ENCODE measurements at regions not wholly inside any gene's neighbourhood (a gene's known extent, or its start where the extent isn't known, plus 50 kb on each side); places are given as distances from the start of the nearest gene placed in this dataset.
"Not testable (repeated sequence)": the region's sequence is repeated elsewhere in the genome, so short reads cannot be mapped to it uniquely, and the experiment has no call there.

- CTCF ChIA-PET: no interaction called here
Observed at GRCh38 chr3:6315906-6316305, 545.0 kb upstream of the GRM7 start.

GRCh38 chr3:6321999-6322398, 538.9 kb upstream of the GRM7 start:
- no peak for DNase-seq
- no peaks in the 10 kb centered on the region for H3K4me1 Mint-ChIP-seq
- no peaks in the 10 kb centered on the region for H3K36me3 Mint-ChIP-seq
- Histone ChIP-seq H3K36me3 (ENCODE audit: insufficient read depth, low read length) (no peaks in the 10 kb centered on the region), H3K4me3 (ENCODE audit: low read length) (no peak overlapping the region), H3K27me3 (ENCODE audit: insufficient read depth, low read length, poor library complexity, severe bottlenecking) (no peaks in the 10 kb centered on the region), H3K4me1 (ENCODE audit: insufficient read depth, low read length) (no peaks in the 10 kb centered on the region), H3K9me3 (ENCODE audit: low read length) (no peaks in the 10 kb centered on the region), H3K27ac (ENCODE audit: low read depth, low read length) (no peak overlapping the region)
- CTCF ChIA-PET: no interaction called here
- POLR2A ChIA-PET: no interaction called here
- H3K9me3 Mint-ChIP-seq: peaks cover 2 to 22% (median 5%) of the 10 kb centered on the region in 5 donors
- no peak overlapping the region for H3K27ac Mint-ChIP-seq
- no peaks in the 10 kb centered on the region for H3K27me3 Mint-ChIP-seq
- H3K4me3 Mint-ChIP-seq: no peak overlapping the region

More at GRCh38 chr3:6315906-6316305, 545.0 kb upstream of the GRM7 start:
- Histone ChIP-seq H3K9me3 (ENCODE audit: low read length) (peaks cover 3% of the 10 kb centered on the region), H3K36me3 (ENCODE audit: insufficient read depth, low read length) (no peaks in the 10 kb centered on the region), H3K27ac (ENCODE audit: low read depth, low read length) (no peak overlapping the region), H3K4me3 (ENCODE audit: low read length) (no peak overlapping the region), H3K4me1 (ENCODE audit: insufficient read depth, low read length) (no peaks in the 10 kb centered on the region), H3K27me3 (ENCODE audit: insufficient read depth, low read length, poor library complexity, severe bottlenecking) (no peaks in the 10 kb centered on the region)
- H3K27ac Mint-ChIP-seq: no peak overlapping the region
- H3K4me3 Mint-ChIP-seq: no peak overlapping the region
- H3K9me3 Mint-ChIP-seq: peaks cover 2 to 24% (median 5%) of the 10 kb centered on the region in 5 donors
- DNase-seq: no peak
- no peaks in the 10 kb centered on the region for H3K36me3 Mint-ChIP-seq
- no peaks in the 10 kb centered on the region for H3K27me3 Mint-ChIP-seq
- no peaks in the 10 kb centered on the region for H3K4me1 Mint-ChIP-seq
- POLR2A ChIA-PET: no interaction called here

GRCh38 chr3:6326771-6327170, 534.1 kb upstream of the GRM7 start:
- no peak overlapping the region for H3K4me3 ChIP-seq (ENCODE audit: low read length)
- no peak for DNase-seq
- H3K4me1 ChIP-seq (ENCODE audit: insufficient read depth, low read length): no peaks in the 10 kb centered on the region
- Mint-ChIP-seq H3K4me1 (no peaks in the 10 kb centered on the region), H3K27me3 (no peaks in the 10 kb centered on the region), H3K36me3 (no peaks in the 10 kb centered on the region), H3K4me3 (no peak overlapping the region), H3K9me3 (peaks cover 0 to 22% (median 9%) of the 10 kb centered on the region in 5 donors), H3K27ac (no peak overlapping the region)
- H3K36me3 ChIP-seq (ENCODE audit: insufficient read depth, low read length): no peaks in the 10 kb centered on the region
- H3K27me3 ChIP-seq (ENCODE audit: insufficient read depth, low read length, poor library complexity, severe bottlenecking): no peaks in the 10 kb centered on the region
- no peak overlapping the region for H3K27ac ChIP-seq (ENCODE audit: low read depth, low read length)
- H3K9me3 ChIP-seq (ENCODE audit: low read length): no peaks in the 10 kb centered on the region
- ChIA-PET CTCF (no interaction called here), POLR2A (no interaction called here)

DNA sequence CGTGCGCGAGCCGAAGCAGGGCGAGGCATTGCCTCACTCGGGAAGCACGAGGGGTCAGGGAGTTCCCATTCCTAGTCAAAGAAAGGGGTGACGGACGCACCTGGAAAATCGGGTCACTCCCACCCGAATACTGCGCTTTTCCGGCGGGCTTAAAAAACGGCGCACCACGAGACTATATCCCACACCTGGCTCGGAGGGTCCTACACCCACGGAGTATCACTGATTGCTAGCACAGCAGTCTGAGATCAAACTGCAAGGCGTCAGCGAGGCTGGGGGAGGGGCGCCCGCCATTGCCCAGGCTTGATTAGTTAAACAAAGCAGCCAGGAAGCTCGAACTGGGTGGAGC, 520.0 kb upstream of the GRM7 start:
- H3K4me3 ChIP-seq (ENCODE audit: low read length); DNase-seq; H3K27me3 ChIP-seq (ENCODE audit: insufficient read depth, low read length, poor library complexity, severe bottlenecking); H3K4me1 Mint-ChIP-seq; H3K27ac Mint-ChIP-seq; H3K4me1 ChIP-seq (ENCODE audit: insufficient read depth, low read length); H3K36me3 ChIP-seq (ENCODE audit: insufficient read depth, low read length); POLR2A ChIA-PET; H3K9me3 ChIP-seq (ENCODE audit: low read length); H3K27ac ChIP-seq (ENCODE audit: low read depth, low read length); H3K27me3 Mint-ChIP-seq; CTCF ChIA-PET; H3K4me3 Mint-ChIP-seq; H3K36me3 Mint-ChIP-seq: not testable (repeated sequence)
- peaks cover 4 to 15% (median 7%) of the 10 kb centered on the region in 5 donors for H3K9me3 Mint-ChIP-seq

DNA sequence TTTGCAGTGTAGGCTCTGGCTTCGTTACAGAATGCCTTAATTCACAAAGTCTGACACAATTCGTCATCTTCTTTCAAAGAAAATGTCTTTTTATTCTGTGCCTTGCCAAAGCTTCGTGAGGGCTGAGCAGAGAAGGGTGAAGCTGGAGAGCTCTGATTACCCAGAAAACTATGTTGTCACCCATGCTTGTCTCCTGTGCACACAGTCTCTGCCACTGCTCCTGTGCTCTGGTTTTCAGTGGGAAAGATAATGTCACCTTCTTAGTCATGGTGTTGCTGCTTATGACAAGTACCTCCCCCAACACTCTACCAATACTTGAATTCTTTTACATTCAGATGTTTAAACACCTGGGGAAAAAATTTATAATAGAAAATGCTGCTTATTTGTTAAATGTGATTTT, 509.2 kb upstream of the GRM7 start:
- no peaks in the 10 kb centered on the region for H3K4me1 Mint-ChIP-seq
- H3K27me3 ChIP-seq (ENCODE audit: insufficient read depth, low read length, poor library complexity, severe bottlenecking): no peaks in the 10 kb centered on the region
- no peaks in the 10 kb centered on the region for H3K36me3 Mint-ChIP-seq
- H3K4me3 Mint-ChIP-seq: no peak overlapping the region
- no peaks in the 10 kb centered on the region for H3K36me3 ChIP-seq (ENCODE audit: insufficient read depth, low read length)
- H3K9me3 Mint-ChIP-seq: peaks cover 3 to 11% (median 7%) of the 10 kb centered on the region in 5 donors
- no peak overlapping the region for H3K4me3 ChIP-seq (ENCODE audit: low read length)
- no peaks in the 10 kb centered on the region for H3K4me1 ChIP-seq (ENCODE audit: insufficient read depth, low read length)
- CTCF ChIA-PET: no interaction called here
- no peak overlapping the region for H3K27ac Mint-ChIP-seq
- DNase-seq: no peak
- no peak overlapping the region for H3K27ac ChIP-seq (ENCODE audit: low read depth, low read length)
- POLR2A ChIA-PET: no interaction called here
- H3K27me3 Mint-ChIP-seq: no peaks in the 10 kb centered on the region
- H3K9me3 ChIP-seq (ENCODE audit: low read length): no peaks in the 10 kb centered on the region

DNA sequence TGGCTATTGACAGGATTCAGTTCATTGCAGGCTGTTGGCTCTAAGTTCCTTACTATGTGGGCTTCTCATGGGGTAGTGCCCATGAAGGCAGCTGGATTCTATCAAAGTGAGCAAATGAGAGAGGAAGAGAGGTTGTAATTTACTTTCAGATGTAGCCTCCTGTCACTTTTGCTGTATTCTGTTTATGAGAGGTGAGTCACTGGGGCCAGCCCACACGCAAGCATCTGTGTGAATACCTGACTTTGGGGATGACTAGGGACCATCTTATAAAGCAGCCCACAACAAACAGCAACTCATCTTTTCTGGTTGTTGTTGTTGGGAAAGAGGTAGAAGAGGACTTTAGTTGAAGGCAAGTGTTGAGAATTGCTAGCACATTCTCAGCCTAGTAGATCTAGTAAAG, 506.3 kb upstream of the GRM7 start:
- Mint-ChIP-seq H3K36me3 (no peaks in the 10 kb centered on the region), H3K4me3 (no peak overlapping the region), H3K9me3 (peaks cover 7 to 16% (median 7%) of the 10 kb centered on the region in 5 donors), H3K27me3 (peaks cover 0 to 1% of the 10 kb centered on the region in 2 donors), H3K4me1 (no peaks in the 10 kb centered on the region), H3K27ac (no peak overlapping the region)
- POLR2A ChIA-PET: no interaction called here
- no peaks in the 10 kb centered on the region for H3K27me3 ChIP-seq (ENCODE audit: insufficient read depth, low read length, poor library complexity, severe bottlenecking)
- no peak for DNase-seq
- CTCF ChIA-PET: no interaction called here
- no peaks in the 10 kb centered on the region for H3K4me1 ChIP-seq (ENCODE audit: insufficient read depth, low read length)
- H3K27ac ChIP-seq (ENCODE audit: low read depth, low read length): no peak overlapping the region
- no peak overlapping the region for H3K4me3 ChIP-seq (ENCODE audit: low read length)
- no peaks in the 10 kb centered on the region for H3K9me3 ChIP-seq (ENCODE audit: low read length)
- no peaks in the 10 kb centered on the region for H3K36me3 ChIP-seq (ENCODE audit: insufficient read depth, low read length)

GRCh38 chr3:6362406-6362805, 498.5 kb upstream of the GRM7 start:
- Histone ChIP-seq H3K4me3 (ENCODE audit: low read length) (no peak overlapping the region), H3K27me3 (ENCODE audit: insufficient read depth, low read length, poor library complexity, severe bottlenecking) (no peaks in the 10 kb centered on the region), H3K36me3 (ENCODE audit: insufficient read depth, low read length) (no peaks in the 10 kb centered on the region), H3K9me3 (ENCODE audit: low read length) (no peaks in the 10 kb centered on the region), H3K4me1 (ENCODE audit: insufficient read depth, low read length) (no peaks in the 10 kb centered on the region), H3K27ac (ENCODE audit: low read depth, low read length) (no peak overlapping the region)
- CTCF ChIA-PET: no interaction called here
- POLR2A ChIA-PET: no interaction called here
- Mint-ChIP-seq H3K36me3 (no peaks in the 10 kb centered on the region), H3K4me3 (no peak overlapping the region), H3K4me1 (no peaks in the 10 kb centered on the region), H3K27me3 (peaks cover 0 to 1% of the 10 kb centered on the region in 2 donors), H3K27ac (no peak overlapping the region), H3K9me3 (peaks cover 10 to 22% (median 14%) of the 10 kb centered on the region in 5 donors)
- no peak for DNase-seq

DNA sequence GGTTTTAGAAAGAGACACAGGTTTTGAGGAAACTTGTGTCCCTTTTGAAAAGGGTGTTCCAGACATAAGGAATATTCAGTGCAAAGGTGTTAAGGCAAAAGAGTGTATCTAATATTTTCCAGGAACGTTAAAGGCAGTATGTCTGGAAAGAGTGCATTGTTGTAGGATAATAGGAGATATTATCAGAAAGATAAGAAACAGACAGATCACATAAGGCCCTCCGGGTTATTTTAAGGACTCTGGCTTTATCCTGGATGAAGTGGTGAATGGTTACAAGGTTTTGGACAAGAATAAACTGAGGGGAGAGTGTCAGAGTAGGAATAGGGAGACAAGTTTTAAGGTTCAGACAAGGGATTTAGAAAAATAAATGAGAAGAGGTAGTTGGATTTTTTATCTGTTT, 493.7 kb upstream of the GRM7 start:
- CTCF ChIA-PET: no interaction called here
- H3K27me3 Mint-ChIP-seq: no peaks in the 10 kb centered on the region
- peaks cover 7 to 14% (median 11%) of the 10 kb centered on the region in 5 donors for H3K9me3 Mint-ChIP-seq
- no peaks in the 10 kb centered on the region for H3K4me1 Mint-ChIP-seq
- Histone ChIP-seq H3K4me1 (ENCODE audit: insufficient read depth, low read length) (no peaks in the 10 kb centered on the region), H3K27ac (ENCODE audit: low read depth, low read length) (no peak overlapping the region), H3K36me3 (ENCODE audit: insufficient read depth, low read length) (no peaks in the 10 kb centered on the region), H3K27me3 (ENCODE audit: insufficient read depth, low read length, poor library complexity, severe bottlenecking) (no peaks in the 10 kb centered on the region), H3K9me3 (ENCODE audit: low read length) (no peaks in the 10 kb centered on the region), H3K4me3 (ENCODE audit: low read length) (no peak overlapping the region)
- no peak overlapping the region for H3K27ac Mint-ChIP-seq
- H3K36me3 Mint-ChIP-seq: no peaks in the 10 kb centered on the region
- H3K4me3 Mint-ChIP-seq: no peak overlapping the region
- POLR2A ChIA-PET: no interaction called here
- DNase-seq: no peak

GRCh38 chr3:6392123-6392522, 468.8 kb upstream of the GRM7 start:
- POLR2A ChIA-PET: no interaction called here
- H3K36me3 Mint-ChIP-seq: no peaks in the 10 kb centered on the region
- Histone ChIP-seq H3K36me3 (ENCODE audit: insufficient read depth, low read length) (no peaks in the 10 kb centered on the region), H3K9me3 (ENCODE audit: low read length) (no peaks in the 10 kb centered on the region), H3K27me3 (ENCODE audit: insufficient read depth, low read length, poor library complexity, severe bottlenecking) (no peaks in the 10 kb centered on the region), H3K4me3 (ENCODE audit: low read length) (no peak overlapping the region), H3K4me1 (ENCODE audit: insufficient read depth, low read length) (no peaks in the 10 kb centered on the region), H3K27ac (ENCODE audit: low read depth, low read length) (no peak overlapping the region)
- no peaks in the 10 kb centered on the region for H3K4me1 Mint-ChIP-seq
- H3K27ac Mint-ChIP-seq: no peak overlapping the region
- no peak for DNase-seq
- no peaks in the 10 kb centered on the region for H3K27me3 Mint-ChIP-seq
- peaks cover 0 to 5% (median 3%) of the 10 kb centered on the region in 5 donors for H3K9me3 Mint-ChIP-seq
- H3K4me3 Mint-ChIP-seq: no peak overlapping the region
- CTCF ChIA-PET: no interaction called here
